Breast epithelium (tissue), 3 donors: ENCODE measurements at regions not wholly inside any gene's neighbourhood (a gene's known extent, or its start where the extent isn't known, plus 50 kb on each side); places are given as distances from the start of the nearest gene placed in this dataset.

Source experiments
- CTCF ChIP-seq, 3 donors: fragments of 450-650 bp; IDR thresholded peaks; one replicate each; pipeline ENCODE4 v1.5.1; 2016 to 2017; ENCODE audit warnings: antibody characterized with exemption in 3 of 3, mild to moderate bottlenecking in 3 of 3, moderate library complexity in 3 of 3
- POLR2A ChIP-seq: fragments of 450-650 bp; IDR thresholded peaks from one replicate; pipeline ENCODE4 v1.6.1; 2016; ENCODE audit warnings: antibody characterized with exemption, mild to moderate bottlenecking, moderate library complexity

- no peak for TF ChIP-seq CTCF (IDR thresholded peaks at IDR 0.05)
- TF ChIP-seq POLR2A: no peak
Measured at GRCh38 chr6:22394691-22395090, 97.9 kb upstream of the PRL start.
